K562 (cell line): ENCODE measurements at regions not wholly inside any gene's neighbourhood (a gene's known extent, or its start where the extent isn't known, plus 50 kb on each side); places are given as distances from the start of the nearest gene placed in this dataset.

ENCODE experiments used
- NEUROD1 ChIP-seq: fragments of 150-350 bp; IDR thresholded peaks from 2 replicates; pipeline ENCODE4 v1.6.1; 2014; ENCODE audit warnings: borderline replicate concordance, low read length, low read depth; ENCODE audit not compliant: partially characterized antibody
- NFE2L1 ChIP-seq: fragments of 450-650 bp; IDR thresholded peaks from 2 replicates; pipeline ENCODE4 v1.6.1; 2016; ENCODE audit warnings: missing genetic modification characterization, low read depth, mild to moderate bottlenecking, missing compliant biosample characterization, moderate library complexity, borderline replicate concordance
- XRCC3 ChIP-seq: fragments of 450-650 bp; IDR thresholded peaks from 2 replicates; pipeline ENCODE4 v1.6.1; 2017; ENCODE audit warnings: mild to moderate bottlenecking, moderate library complexity
- ZNF408 ChIP-seq: fragments of 250-450 bp; sonication (Bioruptor Pico); IDR thresholded peaks from 2 replicates; pipeline ENCODE4 v1.4.0; 2020; ENCODE audit warnings: low read depth, mild to moderate bottlenecking, moderate library complexity
- TF ChIP-seq, protein P1 (sequence below), 3 experiments: fragments of 200-800 bp in 1 of 3; fragments of 250-450 bp in 1 of 3; fragments of 450-650 bp in 1 of 3; sonication (Bioruptor Pico) in 1 of 3; sonication (Bioruptor generic) in 1 of 3; formaldehyde crosslinking in 1 of 3; IDR thresholded peaks; 2 replicates each; pipeline versions ENCODE4 v1.6.1 to v1.8.0; 2016 to 2022; ENCODE audit warnings: mild to moderate bottlenecking in 2 of 3, missing genetic modification characterization in 2 of 3, missing compliant biosample characterization in 1 of 3, moderate library complexity in 1 of 3
- TF ChIP-seq, protein P2 (sequence below), 2 experiments: fragments of 150-350 bp in 1 of 2; IDR thresholded peaks; 2 replicates each; pipeline ENCODE4 v1.6.1; 2012 to 2016; ENCODE audit warnings: low read depth in 2 of 2, low read length in 2 of 2, mild to moderate bottlenecking in 1 of 2, moderate library complexity in 1 of 2
- TF ChIP-seq, protein P3 (sequence below): fragments of 200-800 bp; sonication (Bioruptor generic); IDR thresholded peaks from 2 replicates; pipeline ENCODE4 v1.6.1; 2017; ENCODE audit warnings: missing genetic modification characterization, missing compliant biosample characterization
- TF ChIP-seq, protein P4 (sequence below): sonication (generic); formaldehyde crosslinking; IDR thresholded peaks from 2 replicates; pipeline ENCODE4 v1.8.0; 2022; ENCODE audit warnings: mild to moderate bottlenecking, missing genetic modification reagents

DNA sequence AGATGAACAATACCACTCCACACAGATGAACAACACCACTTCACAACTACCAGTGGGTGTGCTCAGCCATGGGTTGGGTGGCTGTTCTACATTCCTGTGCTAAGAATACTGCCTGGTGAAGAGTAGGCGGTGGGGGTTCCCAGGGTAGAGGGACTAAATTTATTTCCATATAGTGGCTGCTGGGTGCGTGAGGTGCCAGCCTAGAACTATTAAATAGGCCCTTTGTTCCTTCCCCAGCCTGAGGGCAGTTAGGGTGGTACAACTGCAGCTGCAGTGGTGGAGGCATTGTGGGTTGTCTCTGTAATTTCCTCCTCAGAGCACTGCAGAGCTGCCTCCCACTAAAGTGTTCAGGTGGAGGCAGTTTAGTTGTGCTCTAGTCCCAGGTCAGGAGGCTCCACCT, 618.4 kb downstream of the MMUT start (continued):
- TF ChIP-seq, protein P1, sequence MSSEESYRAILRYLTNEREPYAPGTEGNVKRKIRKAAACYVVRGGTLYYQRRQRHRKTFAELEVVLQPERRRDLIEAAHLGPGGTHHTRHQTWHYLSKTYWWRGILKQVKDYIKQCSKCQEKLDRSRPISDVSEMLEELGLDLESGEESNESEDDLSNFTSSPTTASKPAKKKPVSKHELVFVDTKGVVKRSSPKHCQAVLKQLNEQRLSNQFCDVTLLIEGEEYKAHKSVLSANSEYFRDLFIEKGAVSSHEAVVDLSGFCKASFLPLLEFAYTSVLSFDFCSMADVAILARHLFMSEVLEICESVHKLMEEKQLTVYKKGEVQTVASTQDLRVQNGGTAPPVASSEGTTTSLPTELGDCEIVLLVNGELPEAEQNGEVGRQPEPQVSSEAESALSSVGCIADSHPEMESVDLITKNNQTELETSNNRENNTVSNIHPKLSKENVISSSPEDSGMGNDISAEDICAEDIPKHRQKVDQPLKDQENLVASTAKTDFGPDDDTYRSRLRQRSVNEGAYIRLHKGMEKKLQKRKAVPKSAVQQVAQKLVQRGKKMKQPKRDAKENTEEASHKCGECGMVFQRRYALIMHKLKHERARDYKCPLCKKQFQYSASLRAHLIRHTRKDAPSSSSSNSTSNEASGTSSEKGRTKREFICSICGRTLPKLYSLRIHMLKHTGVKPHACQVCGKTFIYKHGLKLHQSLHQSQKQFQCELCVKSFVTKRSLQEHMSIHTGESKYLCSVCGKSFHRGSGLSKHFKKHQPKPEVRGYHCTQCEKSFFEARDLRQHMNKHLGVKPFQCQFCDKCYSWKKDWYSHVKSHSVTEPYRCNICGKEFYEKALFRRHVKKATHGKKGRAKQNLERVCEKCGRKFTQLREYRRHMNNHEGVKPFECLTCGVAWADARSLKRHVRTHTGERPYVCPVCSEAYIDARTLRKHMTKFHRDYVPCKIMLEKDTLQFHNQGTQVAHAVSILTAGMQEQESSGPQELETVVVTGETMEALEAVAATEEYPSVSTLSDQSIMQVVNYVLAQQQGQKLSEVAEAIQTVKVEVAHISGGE (CRISPR knock-in tag; IDR thresholded peaks at IDR 0.05), result no peak
- TF ChIP-seq NFE2L1 (no peak), XRCC3 (no peak), ZNF408 (CRISPR knock-in tag) (no peak), NEUROD1 (no peak)
- TF ChIP-seq, protein P2, sequence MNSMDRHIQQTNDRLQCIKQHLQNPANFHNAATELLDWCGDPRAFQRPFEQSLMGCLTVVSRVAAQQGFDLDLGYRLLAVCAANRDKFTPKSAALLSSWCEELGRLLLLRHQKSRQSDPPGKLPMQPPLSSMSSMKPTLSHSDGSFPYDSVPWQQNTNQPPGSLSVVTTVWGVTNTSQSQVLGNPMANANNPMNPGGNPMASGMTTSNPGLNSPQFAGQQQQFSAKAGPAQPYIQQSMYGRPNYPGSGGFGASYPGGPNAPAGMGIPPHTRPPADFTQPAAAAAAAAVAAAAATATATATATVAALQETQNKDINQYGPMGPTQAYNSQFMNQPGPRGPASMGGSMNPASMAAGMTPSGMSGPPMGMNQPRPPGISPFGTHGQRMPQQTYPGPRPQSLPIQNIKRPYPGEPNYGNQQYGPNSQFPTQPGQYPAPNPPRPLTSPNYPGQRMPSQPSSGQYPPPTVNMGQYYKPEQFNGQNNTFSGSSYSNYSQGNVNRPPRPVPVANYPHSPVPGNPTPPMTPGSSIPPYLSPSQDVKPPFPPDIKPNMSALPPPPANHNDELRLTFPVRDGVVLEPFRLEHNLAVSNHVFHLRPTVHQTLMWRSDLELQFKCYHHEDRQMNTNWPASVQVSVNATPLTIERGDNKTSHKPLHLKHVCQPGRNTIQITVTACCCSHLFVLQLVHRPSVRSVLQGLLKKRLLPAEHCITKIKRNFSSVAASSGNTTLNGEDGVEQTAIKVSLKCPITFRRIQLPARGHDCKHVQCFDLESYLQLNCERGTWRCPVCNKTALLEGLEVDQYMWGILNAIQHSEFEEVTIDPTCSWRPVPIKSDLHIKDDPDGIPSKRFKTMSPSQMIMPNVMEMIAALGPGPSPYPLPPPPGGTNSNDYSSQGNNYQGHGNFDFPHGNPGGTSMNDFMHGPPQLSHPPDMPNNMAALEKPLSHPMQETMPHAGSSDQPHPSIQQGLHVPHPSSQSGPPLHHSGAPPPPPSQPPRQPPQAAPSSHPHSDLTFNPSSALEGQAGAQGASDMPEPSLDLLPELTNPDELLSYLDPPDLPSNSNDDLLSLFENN (IDR thresholded peaks at IDR 0.05; ENCODE audit: low read depth in 2 of 2, low read length in 2 of 2), result no peak
- TF ChIP-seq, protein P3, sequence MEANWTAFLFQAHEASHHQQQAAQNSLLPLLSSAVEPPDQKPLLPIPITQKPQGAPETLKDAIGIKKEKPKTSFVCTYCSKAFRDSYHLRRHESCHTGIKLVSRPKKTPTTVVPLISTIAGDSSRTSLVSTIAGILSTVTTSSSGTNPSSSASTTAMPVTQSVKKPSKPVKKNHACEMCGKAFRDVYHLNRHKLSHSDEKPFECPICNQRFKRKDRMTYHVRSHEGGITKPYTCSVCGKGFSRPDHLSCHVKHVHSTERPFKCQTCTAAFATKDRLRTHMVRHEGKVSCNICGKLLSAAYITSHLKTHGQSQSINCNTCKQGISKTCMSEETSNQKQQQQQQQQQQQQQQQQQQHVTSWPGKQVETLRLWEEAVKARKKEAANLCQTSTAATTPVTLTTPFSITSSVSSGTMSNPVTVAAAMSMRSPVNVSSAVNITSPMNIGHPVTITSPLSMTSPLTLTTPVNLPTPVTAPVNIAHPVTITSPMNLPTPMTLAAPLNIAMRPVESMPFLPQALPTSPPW, result no peak
- TF ChIP-seq, protein P4, sequence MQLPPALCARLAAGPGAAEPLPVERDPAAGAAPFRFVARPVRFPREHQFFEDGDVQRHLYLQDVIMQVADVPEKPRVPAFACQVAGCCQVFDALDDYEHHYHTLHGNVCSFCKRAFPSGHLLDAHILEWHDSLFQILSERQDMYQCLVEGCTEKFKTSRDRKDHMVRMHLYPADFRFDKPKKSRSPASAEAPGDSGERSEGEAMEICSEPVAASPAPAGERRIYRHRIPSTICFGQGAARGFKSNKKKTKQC, result no peak
